ENCODE measurements at regions not wholly inside any gene's neighbourhood (a gene's known extent, or its start where the extent isn't known, plus 50 kb on each side); places are given as distances from the start of the nearest gene placed in this dataset.

GRCh38 chr4:23166407-23166806 lies 473.7 kb downstream of the GBA3 start:
- H3K9me3 ChIP-seq (ENCODE audit: control insufficient read depth, low read length, poor library complexity, severe bottlenecking) = no peaks in the 10 kb centered on the region
- H3K27ac Mint-ChIP-seq = no peak overlapping the region
- no peaks in the 10 kb centered on the region for H3K4me1 Mint-ChIP-seq
- H3K36me3 Mint-ChIP-seq (ENCODE audit: low read depth) = no peaks in the 10 kb centered on the region
- no peak for ATAC-seq
- no peaks in the 10 kb centered on the region for H3K27me3 Mint-ChIP-seq
- DNase-seq = no peak
- H3K4me3 Mint-ChIP-seq = no peak overlapping the region

GRCh38 chr4:23165669-23166068 lies 472.9 kb downstream of the GBA3 start:
- H3K9me3 ChIP-seq (ENCODE audit: control insufficient read depth, low read length, poor library complexity, severe bottlenecking) = no peaks in the 10 kb centered on the region
- H3K27me3 Mint-ChIP-seq = no peaks in the 10 kb centered on the region
- no peak overlapping the region for H3K27ac Mint-ChIP-seq
- ATAC-seq (no peak), DNase-seq (no peak)
- no peaks in the 10 kb centered on the region for H3K36me3 Mint-ChIP-seq (ENCODE audit: low read depth)
- no peaks in the 10 kb centered on the region for H3K4me1 Mint-ChIP-seq
- no peak overlapping the region for H3K4me3 Mint-ChIP-seq

- no peaks in the 10 kb centered on the region for H3K36me3 Mint-ChIP-seq (ENCODE audit: low read depth)
- no peak overlapping the region for H3K27ac Mint-ChIP-seq
- H3K4me1 Mint-ChIP-seq = no peaks in the 10 kb centered on the region
- DNase-seq (no peak), ATAC-seq (no peak)
- H3K27me3 Mint-ChIP-seq = no peaks in the 10 kb centered on the region
- H3K4me3 Mint-ChIP-seq = no peak overlapping the region
- H3K9me3 ChIP-seq (ENCODE audit: control insufficient read depth, low read length, poor library complexity, severe bottlenecking) = no peaks in the 10 kb centered on the region
Measured at GRCh38 chr4:23163647-23164436, 471.1 kb downstream of the GBA3 start.

- H3K27me3 Mint-ChIP-seq = no peaks in the 10 kb centered on the region
- H3K9me3 ChIP-seq (ENCODE audit: control insufficient read depth, low read length, poor library complexity, severe bottlenecking) = no peaks in the 10 kb centered on the region
- H3K36me3 Mint-ChIP-seq (ENCODE audit: low read depth) = no peaks in the 10 kb centered on the region
- H3K4me3 Mint-ChIP-seq = no peak overlapping the region
- H3K27ac Mint-ChIP-seq = no peak overlapping the region
- ATAC-seq (no peak), DNase-seq (no peak)
- H3K4me1 Mint-ChIP-seq = no peaks in the 10 kb centered on the region
Measured at GRCh38 chr4:23162275-23162674, 469.5 kb downstream of the GBA3 start.

- no peak for DNase-seq
- no peaks in the 10 kb centered on the region for H3K4me1 Mint-ChIP-seq
- no peak for ATAC-seq
- H3K27me3 Mint-ChIP-seq = no peaks in the 10 kb centered on the region
- H3K36me3 Mint-ChIP-seq (ENCODE audit: low read depth) = no peaks in the 10 kb centered on the region
- no peak overlapping the region for H3K27ac Mint-ChIP-seq
- no peaks in the 10 kb centered on the region for H3K9me3 ChIP-seq (ENCODE audit: control insufficient read depth, low read length, poor library complexity, severe bottlenecking)
- H3K4me3 Mint-ChIP-seq = no peak overlapping the region
Measured at GRCh38 chr4:23161787-23162186, 469.1 kb downstream of the GBA3 start.

- no peak for DNase-seq
- H3K4me3 Mint-ChIP-seq = no peak overlapping the region
- no peak overlapping the region for H3K27ac Mint-ChIP-seq
- no peaks in the 10 kb centered on the region for H3K36me3 Mint-ChIP-seq (ENCODE audit: low read depth)
- no peaks in the 10 kb centered on the region for H3K4me1 Mint-ChIP-seq
- no peaks in the 10 kb centered on the region for H3K27me3 Mint-ChIP-seq
- H3K9me3 ChIP-seq (ENCODE audit: control insufficient read depth, low read length, poor library complexity, severe bottlenecking) = no peaks in the 10 kb centered on the region
- no peak for ATAC-seq
Measured at GRCh38 chr4:23153076-23153475, 460.3 kb downstream of the GBA3 start.

GRCh38 chr4:23149815-23150214 lies 457.1 kb downstream of the GBA3 start:
- H3K9me3 ChIP-seq (ENCODE audit: control insufficient read depth, low read length, poor library complexity, severe bottlenecking) = no peaks in the 10 kb centered on the region
- ATAC-seq (no peak), DNase-seq (no peak)
- Mint-ChIP-seq H3K4me3 (no peak overlapping the region), H3K36me3 (ENCODE audit: low read depth) (no peaks in the 10 kb centered on the region), H3K27me3 (no peaks in the 10 kb centered on the region), H3K4me1 (no peaks in the 10 kb centered on the region), H3K27ac (no peak overlapping the region)

- Mint-ChIP-seq H3K4me1 (no peaks in the 10 kb centered on the region), H3K27ac (no peak overlapping the region), H3K4me3 (no peak overlapping the region), H3K36me3 (ENCODE audit: low read depth) (no peaks in the 10 kb centered on the region), H3K27me3 (no peaks in the 10 kb centered on the region)
- no peak for ATAC-seq
- H3K9me3 ChIP-seq (ENCODE audit: control insufficient read depth, low read length, poor library complexity, severe bottlenecking) = no peaks in the 10 kb centered on the region
- DNase-seq = no peak
Measured at GRCh38 chr4:23144707-23145106, 452.0 kb downstream of the GBA3 start.

- DNase-seq (no peak), ATAC-seq (no peak)
- no peaks in the 10 kb centered on the region for H3K9me3 ChIP-seq (ENCODE audit: control insufficient read depth, low read length, poor library complexity, severe bottlenecking)
- H3K4me1 Mint-ChIP-seq = no peaks in the 10 kb centered on the region
- H3K27ac Mint-ChIP-seq = no peak overlapping the region
- no peak overlapping the region for H3K4me3 Mint-ChIP-seq
- no peaks in the 10 kb centered on the region for H3K27me3 Mint-ChIP-seq
- H3K36me3 Mint-ChIP-seq (ENCODE audit: low read depth) = no peaks in the 10 kb centered on the region
Measured at GRCh38 chr4:23135792-23136645, 443.3 kb downstream of the GBA3 start.

GRCh38 chr4:23134331-23134730 lies 441.6 kb downstream of the GBA3 start:
- Mint-ChIP-seq H3K27me3 (no peaks in the 10 kb centered on the region), H3K27ac (no peak overlapping the region), H3K4me3 (no peak overlapping the region), H3K36me3 (ENCODE audit: low read depth) (no peaks in the 10 kb centered on the region), H3K4me1 (no peaks in the 10 kb centered on the region)
- DNase-seq (no peak), ATAC-seq (no peak)
- H3K9me3 ChIP-seq (ENCODE audit: control insufficient read depth, low read length, poor library complexity, severe bottlenecking) = no peaks in the 10 kb centered on the region

GRCh38 chr4:23130845-23131244 lies 438.1 kb downstream of the GBA3 start:
- DNase-seq = no peak
- no peaks in the 10 kb centered on the region for H3K27me3 Mint-ChIP-seq
- H3K4me3 Mint-ChIP-seq = no peak overlapping the region
- H3K36me3 Mint-ChIP-seq (ENCODE audit: low read depth) = no peaks in the 10 kb centered on the region
- no peaks in the 10 kb centered on the region for H3K9me3 ChIP-seq (ENCODE audit: control insufficient read depth, low read length, poor library complexity, severe bottlenecking)
- no peak overlapping the region for H3K27ac Mint-ChIP-seq
- no peaks in the 10 kb centered on the region for H3K4me1 Mint-ChIP-seq
- ATAC-seq = no peak

GRCh38 chr4:23125118-23125517 lies 432.4 kb downstream of the GBA3 start:
- H3K9me3 ChIP-seq (ENCODE audit: control insufficient read depth, low read length, poor library complexity, severe bottlenecking) = no peaks in the 10 kb centered on the region
- Mint-ChIP-seq H3K36me3 (ENCODE audit: low read depth) (no peaks in the 10 kb centered on the region), H3K27me3 (no peaks in the 10 kb centered on the region), H3K4me3 (no peak overlapping the region), H3K27ac (no peak overlapping the region), H3K4me1 (no peaks in the 10 kb centered on the region)
- ATAC-seq (no peak), DNase-seq (no peak)

GRCh38 chr4:23122666-23123400 lies 430.1 kb downstream of the GBA3 start:
- H3K36me3 Mint-ChIP-seq (ENCODE audit: low read depth) = no peaks in the 10 kb centered on the region
- H3K27ac Mint-ChIP-seq = no peak overlapping the region
- no peaks in the 10 kb centered on the region for H3K4me1 Mint-ChIP-seq
- ATAC-seq (no peak), DNase-seq (no peak)
- H3K27me3 Mint-ChIP-seq = no peaks in the 10 kb centered on the region
- no peak overlapping the region for H3K4me3 Mint-ChIP-seq
- no peaks in the 10 kb centered on the region for H3K9me3 ChIP-seq (ENCODE audit: control insufficient read depth, low read length, poor library complexity, severe bottlenecking)
